NCI-H1105 treated with DMSO at 0.1 percent for 48 hours (cell line): ENCODE measurements at regions not wholly inside any gene's neighbourhood (a gene's known extent, or its start where the extent isn't known, plus 50 kb on each side); places are given as distances from the start of the nearest gene placed in this dataset.

Experiments used
- DNase-seq: peaks from one replicate; lab custom pipeline; 2025; lab: John Stamatoyannopoulos, UW

DNA sequence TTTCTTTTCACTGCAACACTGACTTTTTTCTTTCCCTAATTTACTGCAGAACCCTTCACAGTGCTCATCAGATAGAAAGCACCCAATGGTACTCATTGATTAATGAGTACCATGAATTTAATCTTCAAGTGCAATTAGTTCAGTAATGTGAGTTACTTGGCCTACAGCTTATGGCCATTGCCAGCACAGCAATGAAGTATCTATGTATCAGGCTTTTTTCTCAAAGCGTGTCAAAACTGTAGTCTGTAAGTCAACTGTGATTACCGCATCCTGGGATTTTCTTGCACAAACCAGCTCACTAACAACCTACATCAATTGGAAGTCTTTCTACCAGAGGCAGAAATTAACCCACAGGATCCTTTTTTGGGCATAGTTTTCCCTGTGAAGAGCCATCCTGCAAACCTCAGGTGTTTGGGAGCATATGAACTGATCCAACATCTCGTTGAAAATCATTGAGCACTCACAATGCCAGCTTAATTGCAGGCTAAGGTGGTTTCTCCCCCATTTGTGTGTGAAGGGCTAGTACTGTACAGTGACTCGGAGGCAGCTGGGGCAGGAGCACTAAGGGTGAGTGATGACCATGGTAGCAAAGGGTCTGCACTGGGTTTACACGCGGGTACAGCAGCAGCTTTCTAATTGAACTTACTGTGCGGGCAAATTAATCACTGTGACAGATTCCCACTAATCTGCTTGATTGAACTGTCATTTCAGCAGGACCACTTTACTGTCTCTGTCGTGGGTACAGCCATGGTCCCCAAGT lies 619.3 kb downstream of the SNAPC1 start:
- no peak for DNase-seq

- DNase-seq: no peak
These were observed 636.1 kb downstream of the KCNH5 start for GRCh38 chr14:62409169-62409568.

DNA sequence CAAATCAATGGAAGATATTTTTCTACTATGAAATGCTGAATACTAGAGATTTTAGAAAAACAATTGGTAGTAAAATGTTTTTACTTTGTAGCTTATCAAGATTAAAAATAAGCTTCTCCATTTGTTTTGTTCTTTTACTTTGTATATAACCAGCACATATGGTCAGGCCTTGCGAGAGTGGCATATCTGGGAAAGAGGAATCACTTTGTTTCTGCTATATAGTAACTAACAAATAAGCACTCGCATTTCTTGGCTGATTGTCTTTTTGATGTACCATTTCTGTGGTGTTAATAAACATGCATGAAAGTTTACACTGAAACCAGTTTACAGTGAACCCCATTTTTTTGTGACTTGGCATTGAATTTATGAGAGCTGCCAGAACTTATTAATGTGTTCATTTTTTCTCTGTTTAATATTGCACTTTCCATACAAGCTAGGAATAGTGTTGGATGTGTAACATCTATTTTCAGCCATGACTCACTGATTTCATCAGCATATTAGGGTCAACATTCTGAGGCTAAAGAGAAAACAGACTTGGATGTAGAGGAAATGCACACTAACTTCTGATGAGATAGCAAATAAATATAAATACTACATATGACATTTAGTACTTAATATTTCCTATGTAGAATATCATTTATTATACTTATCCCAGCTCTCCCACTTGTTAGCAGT lies 635.5 kb downstream of the KCNH5 start:
- no peak for DNase-seq

GRCh38 chr14:62420847-62421246 lies 624.4 kb downstream of the KCNH5 start:
- DNase-seq: no peak

- no peak for DNase-seq
These were observed 616.6 kb downstream of the KCNH5 start for GRCh38 chr14:62428429-62429203.

- no peak for DNase-seq
These were observed 615.6 kb downstream of the KCNH5 start for GRCh38 chr14:62429683-62430082.

- no peak for DNase-seq
These were observed 613.8 kb downstream of the KCNH5 start for GRCh38 chr14:62431496-62431895.

- DNase-seq: no peak
These were observed 612.3 kb downstream of the KCNH5 start for GRCh38 chr14:62432955-62433354.

- DNase-seq: peak; percentile 59
These were observed 609.0 kb downstream of the KCNH5 start for GRCh38 chr14:62436261-62436660.

GRCh38 chr14:62439210-62439609 lies 606.0 kb downstream of the KCNH5 start:
- no peak for DNase-seq

- no peak for DNase-seq
These were observed 601.5 kb downstream of the KCNH5 start for GRCh38 chr14:62443796-62444195.

DNA sequence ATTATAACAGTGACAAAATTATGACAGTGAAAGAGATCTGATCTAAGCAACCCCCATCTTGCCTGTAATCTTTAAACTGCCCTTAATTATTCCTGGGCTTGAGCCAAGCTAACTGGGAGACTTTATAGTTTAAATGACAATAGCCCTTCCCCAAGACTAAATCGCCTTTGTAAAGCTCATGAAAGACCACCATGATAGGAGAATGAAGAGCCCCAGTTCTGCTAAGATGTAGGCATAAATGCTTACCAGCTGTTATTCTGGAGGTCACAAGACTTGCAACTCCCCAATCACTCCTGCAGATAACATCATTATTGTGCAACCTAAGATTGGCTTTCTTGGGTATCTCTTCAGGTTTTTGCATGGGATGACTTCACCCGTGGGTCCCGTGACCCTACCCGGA lies 599.7 kb downstream of the KCNH5 start:
- peak; percentile 4 for DNase-seq

DNA sequence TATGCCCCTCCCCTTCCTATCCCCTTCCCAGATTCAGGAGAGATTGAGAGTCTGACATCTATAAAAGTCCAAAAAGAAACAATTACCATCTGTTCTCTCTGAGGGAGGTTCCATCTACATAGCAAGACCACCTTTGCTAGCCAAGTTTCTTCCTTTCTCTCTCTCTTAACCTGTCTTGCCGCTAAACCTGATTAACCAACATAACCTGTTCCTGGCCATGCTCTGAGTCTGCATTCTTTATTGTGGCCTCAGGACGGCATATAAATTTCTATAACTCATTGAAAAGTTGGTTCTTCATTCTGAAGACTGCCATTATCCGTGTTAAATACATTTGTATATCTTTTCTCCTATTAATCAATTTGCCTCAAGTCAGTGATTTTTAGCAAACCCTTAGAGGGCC lies 594.0 kb downstream of the KCNH5 start:
- DNase-seq: no peak

- DNase-seq: no peak
These were observed 592.0 kb downstream of the KCNH5 start for GRCh38 chr14:62453226-62453625.

- DNase-seq: no peak
These were observed 589.8 kb downstream of the KCNH5 start for GRCh38 chr14:62455446-62455845.

DNA sequence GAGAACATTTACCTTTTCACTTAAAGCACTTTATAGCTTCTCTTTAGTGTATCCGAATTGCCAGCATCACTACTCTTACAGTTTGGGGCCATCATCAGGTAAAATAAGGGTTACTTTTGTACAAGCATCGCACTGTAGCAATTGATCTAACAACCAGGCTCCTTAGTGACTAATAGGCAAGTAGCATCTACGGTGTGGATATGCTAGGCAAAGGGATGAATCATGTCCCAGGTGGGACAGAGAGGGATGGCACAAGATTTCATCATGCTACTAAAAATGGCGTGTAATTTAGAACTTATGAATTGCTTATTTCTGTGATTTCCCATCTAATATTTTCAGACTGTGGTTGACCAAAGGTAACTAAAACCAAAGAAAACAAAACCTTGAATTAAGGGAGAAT lies 582.3 kb downstream of the KCNH5 start:
- no peak for DNase-seq

DNA sequence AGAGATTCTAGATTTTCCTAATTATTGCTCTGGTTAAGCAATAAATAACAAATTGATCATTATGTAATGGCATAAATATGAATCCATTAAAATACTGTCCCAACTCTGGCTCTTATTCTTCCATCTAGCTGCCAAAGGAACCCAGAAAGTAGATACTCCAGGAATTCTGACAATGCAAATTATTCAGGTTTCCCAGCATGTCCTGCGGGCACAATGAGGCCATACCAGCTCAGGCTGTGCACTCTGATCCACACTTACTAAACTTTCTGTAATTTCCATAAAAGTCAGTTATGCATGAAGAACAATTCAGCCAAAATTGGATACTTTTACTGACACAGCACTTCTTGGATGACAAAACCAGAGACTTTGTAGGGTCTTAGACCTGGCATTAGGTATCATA lies 576.3 kb downstream of the KCNH5 start:
- no peak for DNase-seq

DNA sequence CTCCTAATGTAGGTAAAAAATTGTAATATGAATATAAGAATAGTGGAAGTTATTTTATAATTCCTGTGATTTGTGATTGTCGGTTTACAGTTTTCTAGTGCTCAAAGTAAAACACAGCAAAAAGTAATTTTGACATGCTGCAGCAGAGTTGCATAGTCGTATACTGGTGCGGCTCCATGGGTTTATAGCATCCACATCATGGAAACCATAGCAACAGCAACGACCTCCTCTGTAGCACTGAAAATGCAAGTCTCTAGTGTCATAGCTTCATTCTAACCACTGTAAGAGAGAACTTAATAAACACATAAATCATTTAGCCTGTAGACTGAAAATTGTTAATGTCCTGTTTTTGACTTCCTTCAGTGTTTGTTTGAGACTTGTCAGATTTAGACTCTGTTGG lies 574.3 kb downstream of the KCNH5 start:
- DNase-seq: no peak

DNA sequence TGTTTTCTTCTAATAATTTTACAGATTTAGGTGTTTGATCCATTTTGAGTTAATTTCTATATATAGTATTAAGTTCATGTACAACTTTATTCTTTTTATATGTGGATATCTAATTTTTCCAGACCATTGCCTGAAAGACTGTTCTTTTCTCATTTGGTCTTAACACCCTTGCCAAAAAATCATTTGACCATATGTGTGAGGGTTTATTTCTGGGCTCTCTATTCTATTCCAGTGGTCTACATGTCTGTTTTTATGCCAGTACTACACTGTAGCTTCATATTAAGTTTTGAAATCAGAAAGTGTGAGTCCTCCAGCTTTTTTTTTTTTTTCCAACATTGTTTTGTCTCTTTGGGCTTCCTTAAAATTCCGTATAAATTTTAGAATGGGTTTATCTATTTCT lies 554.1 kb downstream of the KCNH5 start:
- DNase-seq: no peak

DNA sequence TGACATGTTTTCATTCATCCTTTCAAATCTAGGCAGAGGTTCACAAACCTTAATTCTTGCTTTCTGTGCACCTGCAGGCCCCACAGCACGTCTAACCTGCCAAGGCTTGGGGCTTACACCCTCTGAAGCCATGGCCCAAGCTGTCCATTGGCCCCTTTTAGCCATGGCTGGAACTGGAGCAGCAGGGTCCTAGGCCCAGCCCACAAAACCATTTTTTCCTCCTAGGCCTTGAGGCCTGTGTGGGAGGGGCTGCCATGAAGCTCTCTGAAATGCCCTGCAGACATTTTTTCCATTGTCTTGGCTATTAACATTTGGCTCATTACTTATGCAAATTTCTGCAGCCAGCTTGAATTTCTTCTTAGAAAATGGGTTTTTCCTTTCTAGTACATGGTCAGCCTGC lies 547.5 kb downstream of the KCNH5 start:
- DNase-seq: no peak

- DNase-seq: no peak
These were observed 544.1 kb downstream of the KCNH5 start for GRCh38 chr14:62501021-62501750.

- no peak for DNase-seq
These were observed 540.2 kb downstream of the KCNH5 start for GRCh38 chr14:62505045-62505444.
